H9 (cell line): ENCODE measurements at regions not wholly inside any gene's neighbourhood (a gene's known extent, or its start where the extent isn't known, plus 50 kb on each side); places are given as distances from the start of the nearest gene placed in this dataset.

Experiments used
- DNase-seq: peaks from one replicate; pipeline ENCODE4 v3.0.0-alpha.2; 2017
- H2AFZ ChIP-seq: one replicate; pipeline ENCODE4 v1.6.1; 2013; ENCODE audit warnings: mild to moderate bottlenecking, low read length, control low read depth, moderate library complexity
- H2AK5ac ChIP-seq: 2 replicates; pipeline ENCODE4 v1.6.1; 2013; ENCODE audit warnings: low read length, control low read depth, mixed read lengths; ENCODE audit not compliant: insufficient read length
- H2BK120ac ChIP-seq: one replicate; pipeline ENCODE4 v1.6.1; 2013; ENCODE audit warnings: low read depth, mild to moderate bottlenecking, low read length, control low read depth, inconsistent platforms; ENCODE audit not compliant: poor library complexity, severe bottlenecking
- H2BK12ac ChIP-seq: 2 replicates; pipeline ENCODE4 v1.6.1; 2013; ENCODE audit warnings: low read length, control low read depth, mixed read lengths, low read depth; ENCODE audit not compliant: insufficient read length
- H2BK15ac ChIP-seq: 2 replicates; pipeline ENCODE4 v1.6.1; 2013; ENCODE audit warnings: low read depth, low read length, control low read depth
- H2BK20ac ChIP-seq: one replicate; pipeline ENCODE4 v1.6.1; 2013; ENCODE audit warnings: low read depth, mild to moderate bottlenecking, low read length, control low read depth, inconsistent platforms; ENCODE audit not compliant: poor library complexity, severe bottlenecking
- H2BK5ac ChIP-seq: 2 replicates; pipeline ENCODE4 v1.6.1; 2013; ENCODE audit warnings: low read length, control low read depth, mixed read lengths; ENCODE audit not compliant: insufficient read length
- H3K14ac ChIP-seq: 2 replicates; pipeline ENCODE4 v1.6.1; 2013; ENCODE audit warnings: low read length, control low read depth; ENCODE audit not compliant: insufficient read depth
- H3K18ac ChIP-seq: 2 replicates; pipeline ENCODE4 v1.6.1; 2013; ENCODE audit warnings: low read depth, mild to moderate bottlenecking, mixed read lengths, low read length, control low read depth; ENCODE audit not compliant: insufficient read length
- H3K23ac ChIP-seq: 2 replicates; pipeline ENCODE4 v1.6.1; 2013; ENCODE audit warnings: low read length, control low read depth, mixed read lengths, low read depth; ENCODE audit not compliant: insufficient read length
- H3K23me2 ChIP-seq: 2 replicates; pipeline ENCODE4 v1.6.1; 2013; ENCODE audit warnings: low read depth, mild to moderate bottlenecking, mixed read lengths, low read length, control low read depth; ENCODE audit not compliant: insufficient read length, poor library complexity, severe bottlenecking
- H3K27ac ChIP-seq: 2 replicates; pipeline ENCODE4 v1.5.1; 2013; ENCODE audit warnings: low read length, control low read depth, mixed read lengths, low read depth; ENCODE audit not compliant: insufficient read length
- H3K27me3 ChIP-seq: 2 replicates; pipeline ENCODE4 v1.6.1; 2013; ENCODE audit warnings: low read length, control low read depth, inconsistent platforms; ENCODE audit not compliant: insufficient read depth
- H3K4ac ChIP-seq: 2 replicates; pipeline ENCODE4 v1.6.1; 2013; ENCODE audit warnings: low read depth, mild to moderate bottlenecking, control low read depth, inconsistent platforms, low read length, moderate library complexity
- H3K4me1 ChIP-seq: 2 replicates; pipeline ENCODE4 v1.6.1; 2013; ENCODE audit warnings: low read length, control low read depth, inconsistent platforms; ENCODE audit not compliant: insufficient read depth
- H3K4me2 ChIP-seq: 2 replicates; pipeline ENCODE4 v1.6.1; 2013; ENCODE audit warnings: low read length, control low read depth, mixed read lengths; ENCODE audit not compliant: insufficient read length, insufficient read depth
- H3K56ac ChIP-seq: 2 replicates; pipeline ENCODE4 v1.6.1; 2013; ENCODE audit warnings: low read depth, mild to moderate bottlenecking, mixed read lengths, low read length, control low read depth; ENCODE audit not compliant: insufficient read length
- H3K79me1 ChIP-seq: 2 replicates; pipeline ENCODE4 v1.6.1; 2013; ENCODE audit warnings: low read depth, mild to moderate bottlenecking, moderate library complexity, low read length, control low read depth, inconsistent platforms; ENCODE audit not compliant: insufficient read depth, poor library complexity, severe bottlenecking
- H3K79me2 ChIP-seq: 2 replicates; pipeline ENCODE4 v1.6.1; 2013; ENCODE audit warnings: low read length, control low read depth, inconsistent platforms; ENCODE audit not compliant: insufficient read depth
- H3K9ac ChIP-seq: 2 replicates; pipeline ENCODE4 v1.6.1; 2013; ENCODE audit warnings: low read length, control low read depth, mixed read lengths; ENCODE audit not compliant: insufficient read length; ENCODE audit errors: extremely low read depth
- H3K9me3 ChIP-seq: one replicate; pipeline ENCODE4 v1.6.1; 2013; ENCODE audit warnings: low read depth, low read length, inconsistent platforms; ENCODE audit not compliant: control insufficient read depth
- H3T11ph ChIP-seq: one replicate; pipeline ENCODE4 v1.6.1; 2013; ENCODE audit warnings: mild to moderate bottlenecking, low read length, control low read depth, inconsistent platforms
- H4K20me1 ChIP-seq: one replicate; pipeline ENCODE4 v1.6.1; 2013; ENCODE audit not compliant: control insufficient read depth, insufficient read length, insufficient read depth
- H4K5ac ChIP-seq: 2 replicates; pipeline ENCODE4 v1.6.1; 2013; ENCODE audit warnings: low read depth, mild to moderate bottlenecking, mixed read lengths, low read length, control low read depth; ENCODE audit not compliant: insufficient read length
- H4K8ac ChIP-seq: replicated peaks from 2 replicates; pipeline ENCODE4 v1.6.1; 2013; ENCODE audit warnings: low read length, control low read depth, mixed read lengths, low read depth; ENCODE audit not compliant: insufficient read length
- H4K91ac ChIP-seq: 2 replicates; pipeline ENCODE4 v1.6.1; 2013; ENCODE audit warnings: low read depth, mild to moderate bottlenecking, moderate library complexity, mixed read lengths, low read length, control low read depth; ENCODE audit not compliant: insufficient read length
- H3K27ac Mint-ChIP-seq, 3 experiments: 2 replicates in 2 of 3; 3 replicates in 1 of 3; pipeline ENCODE4 v1.8.0; 2020 to 2021; ENCODE audit warnings: mixed read lengths in 3 of 3, mild to moderate bottlenecking in 1 of 3, moderate library complexity in 1 of 3
- H3K27me3 Mint-ChIP-seq: 2 replicates; pipeline ENCODE4 v1.8.0; 2021; ENCODE audit warnings: low read depth, mild to moderate bottlenecking, moderate library complexity, mixed read lengths
- H3K36me3 Mint-ChIP-seq, 3 experiments: 2 replicates in 2 of 3; 3 replicates in 1 of 3; pipeline ENCODE4 v1.8.0; 2020 to 2021; ENCODE audit warnings: low read depth in 3 of 3, mixed read lengths in 3 of 3; ENCODE audit not compliant: insufficient read depth in 1 of 3
- H3K4me1 Mint-ChIP-seq, 2 experiments: 2 replicates each; pipeline ENCODE4 v1.8.0; 2020; ENCODE audit warnings: mixed read lengths in 2 of 2
- H3K4me3 Mint-ChIP-seq, 2 experiments: 2 replicates in 1 of 2; 3 replicates in 1 of 2; pipeline ENCODE4 v1.8.0; 2020 to 2021; ENCODE audit warnings: mild to moderate bottlenecking in 2 of 2, mixed read lengths in 2 of 2, moderate library complexity in 1 of 2
- H3K9me3 Mint-ChIP-seq, 2 experiments: 2 replicates in 1 of 2; 3 replicates in 1 of 2; pipeline ENCODE4 v1.8.0; 2020; ENCODE audit warnings: mild to moderate bottlenecking in 2 of 2, mixed read lengths in 2 of 2, moderate library complexity in 1 of 2
- WGBS: extraction: QIAGEN DNeasy Blood & Tissue Kit; methylation state at CpG from one replicate; pipeline ENCODE4 v1.1.7; 2013; ENCODE audit warnings: missing lambda C conversion rate, low lambda C conversion rate, mixed read lengths; ENCODE audit not compliant: insufficient read length; ENCODE audit errors: extremely low coverage; 5-methylcytosine and 5-hydroxymethylcytosine counted together
- TF ChIP-seq, protein P1 (sequence below): fragments of 200-600 bp; sonication (generic); conservative IDR thresholded peaks from 3 replicates; pipeline ENCODE4 v1.8.0; 2021; ENCODE audit warnings: antibody characterized with exemption, mild to moderate bottlenecking

DNA sequence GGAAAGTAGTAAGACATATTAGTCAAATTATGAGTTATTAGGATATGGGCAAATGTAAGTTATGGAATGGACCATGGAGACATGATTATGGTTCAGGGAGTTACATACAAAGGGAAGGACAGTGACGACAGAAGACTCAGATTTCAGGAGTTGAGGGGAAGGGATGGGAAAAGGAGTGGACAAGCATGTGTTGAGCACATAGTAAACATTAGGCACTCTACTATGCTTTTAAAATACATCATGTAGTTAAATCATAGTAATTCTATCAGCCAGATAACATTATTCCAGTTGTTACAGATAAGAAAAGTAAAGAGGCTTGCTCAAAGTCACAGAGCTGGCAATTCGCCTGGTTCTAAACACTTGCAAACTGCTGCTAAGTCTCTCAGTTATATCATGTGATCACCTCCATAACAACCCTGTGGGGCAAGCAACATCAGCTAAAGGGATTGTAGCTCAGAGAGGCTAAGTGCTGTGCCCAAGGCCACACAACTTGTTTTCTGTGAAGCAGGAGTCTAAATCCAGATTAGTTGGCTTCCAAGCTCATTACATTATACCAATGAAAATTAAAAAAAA, 115.2 kb upstream of the MDFIC start:
- Histone ChIP-seq H3K56ac (no peak overlapping the region), H3T11ph (no peak overlapping the region), H2BK5ac (no peak overlapping the region), H2AFZ (no peak overlapping the region), H4K8ac (no peak overlapping the region), H3K4ac (no peak overlapping the region), H2AK5ac (no peak overlapping the region), H3K23me2 (no peaks in the 10 kb centered on the region), H2BK12ac (no peak overlapping the region), H4K91ac (no peak overlapping the region), H4K5ac (no peak overlapping the region), H3K4me2 (no peak overlapping the region), H3K14ac (no peak overlapping the region), H3K27ac (no peak overlapping the region), H3K27me3 (no peaks in the 10 kb centered on the region), H3K23ac (no peak overlapping the region), H4K20me1 (no peaks in the 10 kb centered on the region), H3K79me2 (no peaks in the 10 kb centered on the region), H3K4me1 (no peaks in the 10 kb centered on the region), H2BK15ac (no peak overlapping the region), H2BK120ac (no peak overlapping the region), H3K9ac (no peak overlapping the region), H3K18ac (no peak overlapping the region), H2BK20ac (no peak overlapping the region), H3K79me1 (no peaks in the 10 kb centered on the region), H3K9me3 (no peaks in the 10 kb centered on the region)
- Mint-ChIP-seq H3K27ac (no peak overlapping the region), H3K4me1 (no peaks in the 10 kb centered on the region), H3K4me3 (no peak overlapping the region), H3K27me3 (no peaks in the 10 kb centered on the region), H3K36me3 (no peaks in the 10 kb centered on the region), H3K9me3 (no peaks in the 10 kb centered on the region)
- TF ChIP-seq, protein P1, sequence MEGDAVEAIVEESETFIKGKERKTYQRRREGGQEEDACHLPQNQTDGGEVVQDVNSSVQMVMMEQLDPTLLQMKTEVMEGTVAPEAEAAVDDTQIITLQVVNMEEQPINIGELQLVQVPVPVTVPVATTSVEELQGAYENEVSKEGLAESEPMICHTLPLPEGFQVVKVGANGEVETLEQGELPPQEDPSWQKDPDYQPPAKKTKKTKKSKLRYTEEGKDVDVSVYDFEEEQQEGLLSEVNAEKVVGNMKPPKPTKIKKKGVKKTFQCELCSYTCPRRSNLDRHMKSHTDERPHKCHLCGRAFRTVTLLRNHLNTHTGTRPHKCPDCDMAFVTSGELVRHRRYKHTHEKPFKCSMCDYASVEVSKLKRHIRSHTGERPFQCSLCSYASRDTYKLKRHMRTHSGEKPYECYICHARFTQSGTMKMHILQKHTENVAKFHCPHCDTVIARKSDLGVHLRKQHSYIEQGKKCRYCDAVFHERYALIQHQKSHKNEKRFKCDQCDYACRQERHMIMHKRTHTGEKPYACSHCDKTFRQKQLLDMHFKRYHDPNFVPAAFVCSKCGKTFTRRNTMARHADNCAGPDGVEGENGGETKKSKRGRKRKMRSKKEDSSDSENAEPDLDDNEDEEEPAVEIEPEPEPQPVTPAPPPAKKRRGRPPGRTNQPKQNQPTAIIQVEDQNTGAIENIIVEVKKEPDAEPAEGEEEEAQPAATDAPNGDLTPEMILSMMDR = no peak
- WGBS = no CpG with 5 or more reads among the region's 2 CpGs
- no peak for DNase-seq
